Stimulated activated CD8-positive, alpha-beta memory T cell treated with anti-CD3 and anti-CD28 coated beads, Interleukin-12 subunit alpha, Interleukin-12 subunit beta, amount 100 ng/mL, for 4 hours (primary cell): ENCODE measurements at regions not wholly inside any gene's neighbourhood (a gene's known extent, or its start where the extent isn't known, plus 50 kb on each side); places are given as distances from the start of the nearest gene placed in this dataset.
"Not testable (repeated sequence)": the region's sequence is repeated elsewhere in the genome, so short reads cannot be mapped to it uniquely, and the experiment has no call there.

Experiments used
- DNase-seq: peaks from one replicate; pipeline ENCODE4 v3.0.0-alpha.2; 2020; ENCODE audit warnings: low read depth

GRCh38 chr12:88889326-88890110 lies 309.2 kb upstream of the KITLG start:
- no peak for DNase-seq

DNA sequence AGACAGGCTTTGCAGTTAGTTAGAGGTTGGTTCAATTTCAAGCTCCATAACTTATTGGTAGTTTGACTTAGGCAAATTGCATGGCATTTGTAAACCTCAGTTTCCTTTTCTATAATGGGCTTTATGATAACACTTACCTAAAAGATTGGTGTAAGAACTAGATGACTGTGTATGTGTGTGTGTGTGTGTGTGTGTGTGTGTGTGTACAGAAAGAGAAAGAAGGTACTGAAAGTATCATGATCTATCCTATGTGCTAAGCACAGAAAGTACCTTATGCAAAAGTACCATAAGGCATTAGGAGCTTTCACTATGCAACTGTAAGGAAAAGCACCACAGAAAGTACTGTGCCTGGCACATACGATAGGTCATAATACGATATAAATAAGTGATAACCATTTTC lies 304.3 kb upstream of the KITLG start:
- DNase-seq = no peak

DNA sequence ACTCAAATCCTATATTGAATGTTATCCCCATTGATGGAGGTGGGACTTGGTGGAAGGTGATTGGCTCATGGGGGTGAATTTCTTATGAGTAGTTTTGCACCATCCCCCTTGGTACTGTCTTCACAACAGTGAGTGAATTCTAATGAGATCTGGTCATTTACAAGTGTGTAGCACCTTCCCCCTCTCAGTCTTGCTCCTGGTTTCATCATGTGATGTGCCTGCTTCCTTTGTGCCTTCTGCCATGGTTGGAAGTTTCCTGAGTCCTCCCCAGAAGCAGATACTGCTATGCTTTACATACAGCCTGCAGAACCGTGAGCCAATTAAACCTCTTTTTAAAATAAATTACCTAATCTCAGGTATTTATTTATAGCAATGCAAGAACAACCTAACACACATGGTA lies 302.4 kb upstream of the KITLG start:
- DNase-seq = no peak

- DNase-seq = no peak
These were observed 299.8 kb upstream of the KITLG start for GRCh38 chr12:88880051-88880450.

- DNase-seq = no peak
These were observed 298.0 kb upstream of the KITLG start for GRCh38 chr12:88878295-88878694.

GRCh38 chr12:88876857-88877256 lies 296.6 kb upstream of the KITLG start:
- DNase-seq = no peak

DNA sequence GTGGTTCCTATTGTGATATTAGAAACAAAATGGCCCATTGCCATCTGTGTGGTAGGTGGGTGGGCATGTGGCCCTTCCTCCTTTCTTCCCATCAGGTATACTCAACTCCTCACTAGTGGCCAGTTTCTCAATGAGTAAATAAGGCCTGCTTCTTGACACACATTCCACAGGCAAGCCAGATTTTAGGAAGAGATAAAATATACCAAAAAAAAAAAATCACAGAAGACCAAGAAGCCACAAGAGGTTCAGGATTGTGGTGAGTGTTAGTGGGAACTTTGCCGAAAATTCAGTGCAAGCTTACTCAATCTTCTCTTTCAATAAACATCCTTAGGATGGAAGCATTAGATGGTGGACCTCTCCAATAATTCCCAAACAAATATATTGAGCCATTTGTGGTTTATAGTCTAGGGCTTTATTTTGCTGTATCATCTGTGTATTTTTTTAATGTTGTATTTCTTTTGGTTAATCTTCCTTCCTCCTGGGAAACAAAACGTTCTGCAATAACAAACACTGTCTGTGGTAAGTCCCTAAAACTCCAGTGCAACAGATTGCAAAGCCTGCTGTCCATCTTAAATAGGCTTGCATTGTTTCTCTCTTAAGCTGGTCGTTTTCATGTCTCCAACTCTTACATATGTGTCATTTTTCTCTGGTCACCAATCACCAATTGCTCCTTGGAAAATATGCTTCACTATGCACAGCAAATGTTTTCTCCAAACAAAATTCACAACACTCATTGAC lies 289.9 kb upstream of the KITLG start:
- no peak for DNase-seq

- no peak for DNase-seq
These were observed 287.8 kb upstream of the KITLG start for GRCh38 chr12:88868050-88868449.

DNA sequence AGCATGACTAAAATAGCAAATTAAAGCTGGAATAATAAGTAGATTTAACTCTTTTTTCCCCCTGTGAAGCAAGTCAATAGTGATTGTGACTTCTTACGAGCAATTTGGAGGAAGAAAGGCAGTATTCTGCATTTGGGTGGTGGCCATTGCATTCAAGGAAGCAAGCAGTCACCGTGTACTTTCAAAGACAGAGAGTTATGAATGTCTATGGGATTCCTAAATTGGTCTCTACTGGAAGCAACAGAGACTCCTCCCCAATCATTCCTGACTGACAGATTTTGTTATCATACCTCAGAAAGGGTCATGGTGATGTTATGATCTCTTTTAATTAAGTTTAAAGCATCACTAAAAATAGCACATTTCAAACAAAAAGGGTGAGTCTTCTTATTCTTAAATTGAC lies 287.2 kb upstream of the KITLG start:
- DNase-seq = no peak

- DNase-seq = no peak
These were observed 286.6 kb upstream of the KITLG start for GRCh38 chr12:88866881-88867280.

DNA sequence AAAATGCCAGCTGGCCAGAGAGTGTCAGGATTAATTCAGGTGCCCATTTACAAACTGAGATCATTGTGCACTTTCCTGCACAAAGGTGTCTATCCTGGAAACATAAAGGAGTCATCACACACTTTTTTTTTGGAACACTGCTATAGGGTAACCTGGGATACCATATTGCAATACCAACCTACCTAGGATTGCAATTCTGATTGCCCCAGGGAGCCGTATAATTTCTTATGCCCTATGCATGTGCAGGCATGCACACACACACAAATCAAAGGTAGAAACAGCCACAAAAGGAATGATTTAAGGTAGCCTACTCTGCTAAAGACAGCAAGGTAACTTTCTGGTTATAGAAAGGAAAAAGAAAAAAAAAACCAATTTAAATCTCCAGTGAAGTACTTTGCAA lies 285.3 kb upstream of the KITLG start:
- no peak for DNase-seq

DNA sequence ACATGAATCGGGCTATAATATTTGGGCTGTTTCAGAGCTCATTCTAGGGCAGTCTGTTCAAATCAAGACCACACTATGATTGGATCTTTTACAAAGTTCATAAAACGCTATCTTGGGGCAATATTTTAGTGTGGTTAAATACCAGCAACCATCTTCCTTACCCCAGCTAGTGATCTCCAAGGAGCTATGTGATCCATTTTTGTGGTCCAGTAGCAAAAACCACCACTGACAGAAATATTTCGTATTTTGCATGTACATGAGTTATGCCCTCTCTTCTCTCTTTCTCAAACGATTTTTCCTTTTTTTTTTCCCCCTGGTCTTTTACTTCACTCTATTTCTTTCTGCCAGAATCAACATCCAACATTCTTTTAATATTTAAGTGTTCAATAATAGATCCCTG lies 280.6 kb upstream of the KITLG start:
- DNase-seq = no peak

DNA sequence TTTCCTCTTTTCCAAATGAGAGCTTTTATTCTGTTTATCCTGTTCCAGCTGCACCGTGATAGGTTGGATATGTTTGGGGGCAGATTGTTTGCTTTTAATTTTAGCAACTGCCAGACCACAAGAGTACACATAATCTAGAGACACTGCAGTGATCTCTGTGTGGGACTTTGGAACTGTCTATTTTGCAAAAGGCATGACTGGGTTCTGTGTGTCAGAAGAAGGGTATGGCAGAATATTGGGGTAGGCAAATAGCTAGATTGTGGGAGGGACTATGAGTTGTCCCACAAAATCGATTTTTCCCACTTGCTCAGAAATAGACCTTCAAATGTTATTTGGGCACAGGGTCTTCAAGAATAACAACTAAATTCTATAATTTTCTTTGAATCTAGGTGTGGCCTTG lies 275.9 kb upstream of the KITLG start:
- no peak for DNase-seq

GRCh38 chr12:88855301-88855700 lies 275.0 kb upstream of the KITLG start:
- no peak for DNase-seq

DNA sequence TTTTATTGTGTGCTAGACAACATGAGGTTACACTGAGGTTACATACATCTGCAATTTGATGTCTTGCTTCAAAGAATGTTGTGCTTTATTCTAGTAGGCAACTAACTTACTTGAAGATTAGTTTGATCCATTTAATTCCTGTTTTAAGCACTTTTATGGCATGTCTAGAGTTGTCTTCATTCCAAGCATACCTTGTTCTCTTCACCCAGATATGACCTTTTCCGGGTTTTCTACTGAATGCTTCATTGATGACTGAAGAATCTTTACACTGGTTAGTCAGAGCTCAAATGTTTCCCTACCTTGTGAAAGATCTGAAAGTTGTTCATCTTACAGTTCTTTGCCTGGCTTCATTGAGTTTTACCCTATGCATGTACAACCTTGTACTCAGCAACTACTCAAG lies 274.0 kb upstream of the KITLG start:
- DNase-seq = no peak

DNA sequence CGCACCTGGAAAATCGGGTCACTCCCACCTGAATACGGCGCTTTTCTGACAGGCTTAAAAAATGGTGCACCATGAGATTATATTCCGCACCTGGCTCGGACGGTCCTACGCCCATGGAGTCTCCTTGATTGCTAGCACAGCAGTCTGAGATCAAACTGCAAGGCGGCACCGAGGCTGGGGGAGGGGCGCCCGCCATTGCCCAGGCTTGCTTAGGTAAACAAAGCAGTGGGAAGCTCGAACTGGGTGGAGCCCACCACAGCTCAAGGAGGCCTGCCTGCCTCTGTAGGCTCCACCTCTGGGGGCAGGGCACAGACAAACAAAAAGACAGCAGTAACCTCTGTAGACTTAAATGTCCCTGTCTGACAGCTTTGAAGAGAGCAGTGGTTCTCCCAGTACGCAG lies 267.0 kb upstream of the KITLG start:
- DNase-seq = not testable (repeated sequence)

DNA sequence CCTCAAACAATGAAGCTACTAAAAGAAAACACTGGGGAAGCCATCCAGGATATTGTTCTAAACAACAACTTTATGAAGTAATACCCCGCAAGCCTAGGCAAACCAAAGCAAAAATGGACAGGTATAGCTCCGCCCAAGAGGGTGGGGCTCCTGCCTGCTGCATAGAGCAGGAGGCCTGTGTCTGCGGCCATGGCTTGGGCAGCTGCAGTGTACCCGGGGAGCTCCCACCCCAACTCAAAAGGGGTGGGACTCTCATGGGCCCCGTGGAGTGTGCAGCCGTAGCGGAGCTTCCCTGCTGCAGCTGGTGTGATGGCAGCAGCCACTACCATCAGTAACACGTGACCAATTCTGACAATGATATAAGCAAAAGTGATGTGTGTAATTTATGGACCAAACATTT lies 264.2 kb upstream of the KITLG start:
- no peak for DNase-seq

DNA sequence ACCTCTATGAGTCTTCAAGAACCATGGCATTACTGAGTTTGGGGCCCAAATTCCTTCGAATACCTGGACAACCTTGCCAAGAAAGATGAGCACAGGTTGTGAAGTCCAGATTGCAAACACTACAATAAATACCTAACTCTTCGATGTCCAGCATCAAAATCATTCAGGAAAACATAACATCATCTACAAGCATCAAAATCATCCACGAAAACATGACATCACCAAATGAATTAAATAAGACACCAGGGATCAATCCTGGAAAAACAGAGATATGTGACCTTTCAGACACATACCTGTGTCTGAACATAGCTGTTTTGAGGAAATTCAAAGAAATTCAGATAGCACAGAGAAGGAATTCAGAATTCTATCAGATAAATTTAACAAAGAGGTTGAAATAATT lies 262.0 kb upstream of the KITLG start:
- DNase-seq = no peak

DNA sequence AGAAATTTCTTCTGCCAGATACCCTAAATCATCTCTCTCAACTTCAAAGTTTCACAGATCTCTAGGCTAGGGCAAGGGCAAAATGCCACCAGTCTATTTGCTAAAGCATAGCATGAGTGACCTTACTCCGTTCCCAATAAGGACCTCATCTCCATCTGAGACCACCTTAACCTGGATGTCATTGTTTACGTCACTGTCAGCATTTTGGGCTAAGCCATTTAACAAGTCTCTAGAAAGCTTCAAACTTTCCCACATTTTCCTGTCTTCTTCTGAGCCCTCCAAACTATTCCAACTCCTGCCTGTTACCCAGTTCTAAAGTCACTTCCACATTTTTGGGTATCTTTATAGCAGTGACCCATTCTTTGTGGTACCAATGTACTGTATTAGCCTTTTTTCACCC lies 259.2 kb upstream of the KITLG start:
- DNase-seq = no peak

DNA sequence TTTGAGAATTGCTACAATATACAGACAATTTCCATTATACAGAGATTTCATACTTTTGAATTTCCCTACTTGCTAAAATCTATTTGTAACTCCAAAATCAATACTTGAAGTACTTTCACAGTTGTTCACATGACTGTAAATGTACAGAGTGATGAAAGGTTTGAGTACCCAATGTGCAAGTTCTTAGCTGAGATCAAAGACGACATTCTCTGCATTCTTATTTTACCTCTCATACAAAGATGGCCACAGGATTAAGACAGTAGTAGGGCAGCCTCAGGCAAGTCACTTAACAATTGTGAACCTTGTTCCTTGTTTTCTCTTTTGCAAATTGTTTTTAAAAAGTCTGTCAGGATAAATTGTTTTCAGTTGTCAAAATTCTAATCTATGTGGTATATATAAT lies 255.9 kb upstream of the KITLG start:
- DNase-seq = no peak

GRCh38 chr12:88834226-88834625 lies 254.0 kb upstream of the KITLG start:
- no peak for DNase-seq

DNA sequence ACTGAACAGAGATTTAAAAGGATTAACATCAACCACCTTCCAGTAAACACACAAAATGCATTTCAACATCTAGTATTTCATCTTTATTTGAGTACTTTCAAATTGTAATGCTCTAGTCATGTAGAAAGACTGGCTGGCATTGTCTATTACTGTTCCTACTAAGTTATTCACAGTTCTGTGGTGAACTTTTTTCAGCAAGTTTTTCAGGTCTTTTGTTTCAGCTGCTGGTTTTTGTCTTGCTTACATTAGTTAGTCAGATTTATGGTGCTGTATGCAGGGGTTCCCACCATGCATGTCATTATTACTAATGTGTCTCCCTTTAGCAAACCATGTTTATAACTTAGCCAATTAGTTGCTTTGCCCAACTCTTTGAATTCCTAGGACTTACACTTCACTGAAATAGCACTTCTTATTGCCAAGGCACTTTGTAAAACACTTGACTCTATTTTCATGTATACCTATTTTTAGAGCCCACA lies 253.4 kb upstream of the KITLG start:
- DNase-seq = no peak

- DNase-seq = not testable (repeated sequence)
These were observed 248.3 kb upstream of the KITLG start for GRCh38 chr12:88828537-88828936.

- DNase-seq = no peak
These were observed 239.7 kb upstream of the KITLG start for GRCh38 chr12:88820012-88820411.
